ENCODE measurements at regions not wholly inside any gene's neighbourhood (a gene's known extent, or its start where the extent isn't known, plus 50 kb on each side); places are given as distances from the start of the nearest gene placed in this dataset.

DNA sequence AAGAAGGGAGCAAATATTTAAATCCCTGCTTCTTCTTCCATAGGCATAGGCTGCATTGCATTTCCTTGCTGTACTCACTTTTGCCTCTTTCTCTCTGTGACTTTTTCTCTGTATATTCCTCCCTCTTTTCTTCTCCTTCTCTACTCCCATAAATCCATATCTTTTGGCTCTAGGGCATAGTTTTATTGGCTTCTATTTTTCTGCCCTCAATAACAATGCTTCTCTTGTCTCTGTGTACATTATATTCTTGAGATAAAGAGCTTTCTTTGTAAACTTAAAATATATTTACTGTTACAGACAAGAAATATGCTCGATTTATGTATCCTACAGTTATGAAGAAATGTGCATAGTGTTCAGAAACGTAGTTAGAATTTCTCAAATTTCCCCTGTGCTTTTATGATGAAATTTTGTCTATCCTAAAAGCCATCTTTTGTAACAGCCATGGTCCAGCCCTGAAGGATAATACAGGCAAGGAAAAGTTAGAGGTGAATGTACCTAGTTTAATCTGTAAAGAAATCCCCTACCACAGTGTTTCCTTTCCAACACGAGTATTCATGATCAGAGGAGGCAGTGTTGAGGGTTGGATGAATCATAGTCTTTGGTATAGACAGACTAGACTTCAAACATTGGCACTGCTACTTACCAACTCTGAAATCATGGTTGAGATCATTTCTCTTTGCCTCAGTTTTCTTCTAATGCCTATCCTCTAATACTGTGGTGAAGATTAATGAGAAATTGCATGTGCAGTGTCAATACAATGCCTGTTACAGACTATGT lies 173.3 kb upstream of the FAR2 start:
- Histone ChIP-seq H3K36me3 (ENCODE audit: insufficient read depth, low read length) (no peaks in the 10 kb centered on the region), H3K79me2 (ENCODE audit: low read length) (no peaks in the 10 kb centered on the region), H3K4me3 (ENCODE audit: low read length) (no peak overlapping the region), H3K9me3 (ENCODE audit: low read length) (no peaks in the 10 kb centered on the region), H3K9me2 (replicated peaks; ENCODE audit: insufficient read depth, low read length) (0 out of 2 replicates have a peak, but pooled peaks cover 2% of the 10 kb centered on the region), H3K9ac (ENCODE audit: low read length) (no peak overlapping the region), H3K4me1 (ENCODE audit: low read length) (no peaks in the 10 kb centered on the region), H3K4me2 (ENCODE audit: low read depth, low read length, poor library complexity, severe bottlenecking) (no peak overlapping the region), H2AFZ (ENCODE audit: low read length) (no peak overlapping the region), H3K27ac (ENCODE audit: low read length) (no peak overlapping the region), H3K27me3 (ENCODE audit: low read length) (no peaks in the 10 kb centered on the region), H4K20me1 (ENCODE audit: insufficient read depth, low read depth, low read length) (no peaks in the 10 kb centered on the region)
- DNase-seq = no peak

DNA sequence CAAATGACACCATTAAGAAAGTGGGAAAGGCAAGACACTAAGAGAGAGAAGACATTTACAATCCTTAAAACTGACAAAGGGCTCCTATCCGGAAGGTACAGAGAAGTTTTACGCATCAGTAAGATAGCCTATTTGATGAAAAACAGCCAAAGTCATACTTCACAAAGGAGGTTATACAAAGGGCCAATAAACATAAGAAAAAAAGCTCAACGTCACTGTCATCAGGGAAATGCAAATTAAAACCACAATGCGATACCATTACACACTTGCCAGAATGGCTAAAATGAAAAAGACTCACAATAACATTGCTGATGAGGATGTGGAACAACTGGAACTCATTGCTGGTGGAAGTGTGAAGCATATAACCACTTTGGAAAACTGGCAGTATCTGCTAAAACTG lies 168.6 kb upstream of the FAR2 start:
- H3K4me3 ChIP-seq (ENCODE audit: low read length) = no peak overlapping the region
- H3K9me2 ChIP-seq (replicated peaks; ENCODE audit: insufficient read depth, low read length) = 0 out of 2 replicates have a peak, but pooled peaks cover 2% of the 10 kb centered on the region
- no peak overlapping the region for H3K4me2 ChIP-seq (ENCODE audit: low read depth, low read length, poor library complexity, severe bottlenecking)
- no peaks in the 10 kb centered on the region for H3K36me3 ChIP-seq (ENCODE audit: insufficient read depth, low read length)
- DNase-seq = no peak
- H3K9ac ChIP-seq (ENCODE audit: low read length) = no peak overlapping the region
- H3K27ac ChIP-seq (ENCODE audit: low read length) = no peak overlapping the region
- H4K20me1 ChIP-seq (ENCODE audit: insufficient read depth, low read depth, low read length) = no peaks in the 10 kb centered on the region
- H2AFZ ChIP-seq (ENCODE audit: low read length) = no peak overlapping the region
- no peaks in the 10 kb centered on the region for H3K79me2 ChIP-seq (ENCODE audit: low read length)
- no peaks in the 10 kb centered on the region for H3K27me3 ChIP-seq (ENCODE audit: low read length)
- H3K4me1 ChIP-seq (ENCODE audit: low read length) = no peaks in the 10 kb centered on the region
- no peaks in the 10 kb centered on the region for H3K9me3 ChIP-seq (ENCODE audit: low read length)

DNA sequence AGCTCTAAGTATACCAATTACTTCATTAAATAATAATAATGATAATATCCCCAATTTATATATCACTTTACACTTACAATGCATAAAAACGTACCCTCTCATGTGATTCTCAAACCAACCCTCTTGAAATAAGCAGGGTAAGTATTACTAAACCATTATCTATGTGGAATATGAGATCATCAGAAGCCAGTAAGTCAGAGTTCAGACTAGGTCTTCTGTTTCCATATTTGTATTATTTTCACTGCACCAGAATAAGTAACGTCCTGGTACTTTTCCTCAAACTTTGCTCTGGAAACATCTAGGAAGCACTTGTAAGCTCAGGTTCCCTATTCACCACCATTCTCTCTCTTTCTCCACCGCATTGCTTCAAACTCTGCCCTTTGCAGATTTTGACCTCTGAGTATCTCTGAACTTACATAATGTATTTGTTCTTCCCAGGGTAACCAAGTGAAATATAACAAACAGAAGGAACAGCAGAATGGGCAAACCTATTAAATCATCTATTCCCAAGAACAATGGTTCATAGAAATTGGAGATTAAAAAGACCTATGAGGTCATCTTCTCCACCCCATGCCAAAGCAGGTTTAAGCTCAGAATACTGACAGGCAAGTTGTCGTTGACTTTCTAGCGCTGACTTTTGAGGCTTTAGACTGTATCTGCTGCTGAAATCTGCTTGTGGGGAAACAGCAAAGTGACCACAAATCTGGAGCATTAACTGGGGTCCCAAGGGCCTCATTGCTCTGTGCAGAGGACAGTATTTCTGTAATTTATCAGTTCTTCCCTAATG lies 161.3 kb upstream of the FAR2 start:
- no peaks in the 10 kb centered on the region for H3K27me3 ChIP-seq (ENCODE audit: low read length)

DNA sequence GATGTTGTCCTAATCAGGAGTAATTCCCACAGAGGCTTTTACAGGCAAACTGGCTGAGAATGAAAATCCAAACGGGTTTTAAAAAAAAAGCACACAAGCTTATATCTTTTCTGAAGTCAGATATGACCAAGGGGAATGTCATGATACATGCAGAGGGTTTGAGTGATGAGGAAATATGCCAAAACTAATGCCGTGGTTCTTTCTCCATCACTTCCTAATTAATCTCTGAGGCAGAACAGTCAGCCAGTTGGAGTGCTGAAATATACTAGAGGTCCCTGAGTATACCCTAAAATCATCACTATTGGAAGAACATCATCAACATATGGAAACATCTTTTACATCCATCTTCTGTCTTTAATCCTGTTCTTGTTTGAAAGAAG lies 160.8 kb upstream of the FAR2 start:
- H3K4me2 ChIP-seq (ENCODE audit: low read depth, low read length, poor library complexity, severe bottlenecking) = no peak overlapping the region
- DNase-seq = no peak
- H3K36me3 ChIP-seq (ENCODE audit: insufficient read depth, low read length) = no peaks in the 10 kb centered on the region
- H3K9me3 ChIP-seq (ENCODE audit: low read length) = no peaks in the 10 kb centered on the region
- H3K4me3 ChIP-seq (ENCODE audit: low read length) = no peak overlapping the region
- H3K4me1 ChIP-seq (ENCODE audit: low read length) = no peaks in the 10 kb centered on the region
- H3K79me2 ChIP-seq (ENCODE audit: low read length) = no peaks in the 10 kb centered on the region
- H4K20me1 ChIP-seq (ENCODE audit: insufficient read depth, low read depth, low read length) = no peaks in the 10 kb centered on the region
- no peak overlapping the region for H3K27ac ChIP-seq (ENCODE audit: low read length)
- no peaks in the 10 kb centered on the region for H3K27me3 ChIP-seq (ENCODE audit: low read length)
- no peak overlapping the region for H3K9ac ChIP-seq (ENCODE audit: low read length)
- no peak overlapping the region for H2AFZ ChIP-seq (ENCODE audit: low read length)
- no peaks in the 10 kb centered on the region for H3K9me2 ChIP-seq (replicated peaks; ENCODE audit: insufficient read depth, low read length)

More for the DNA sequence above, 161.3 kb upstream of the FAR2 start:
- Histone ChIP-seq H3K9me2 (replicated peaks; ENCODE audit: insufficient read depth, low read length) (no peaks in the 10 kb centered on the region), H3K4me2 (ENCODE audit: low read depth, low read length, poor library complexity, severe bottlenecking) (no peak overlapping the region), H3K4me3 (ENCODE audit: low read length) (no peak overlapping the region), H3K9ac (ENCODE audit: low read length) (no peak overlapping the region), H3K36me3 (ENCODE audit: insufficient read depth, low read length) (no peaks in the 10 kb centered on the region), H4K20me1 (ENCODE audit: insufficient read depth, low read depth, low read length) (no peaks in the 10 kb centered on the region), H3K27ac (ENCODE audit: low read length) (no peak overlapping the region), H3K9me3 (ENCODE audit: low read length) (no peaks in the 10 kb centered on the region), H3K4me1 (ENCODE audit: low read length) (no peaks in the 10 kb centered on the region), H3K79me2 (ENCODE audit: low read length) (no peaks in the 10 kb centered on the region), H2AFZ (ENCODE audit: low read length) (no peak overlapping the region)
- DNase-seq = no peak

DNA sequence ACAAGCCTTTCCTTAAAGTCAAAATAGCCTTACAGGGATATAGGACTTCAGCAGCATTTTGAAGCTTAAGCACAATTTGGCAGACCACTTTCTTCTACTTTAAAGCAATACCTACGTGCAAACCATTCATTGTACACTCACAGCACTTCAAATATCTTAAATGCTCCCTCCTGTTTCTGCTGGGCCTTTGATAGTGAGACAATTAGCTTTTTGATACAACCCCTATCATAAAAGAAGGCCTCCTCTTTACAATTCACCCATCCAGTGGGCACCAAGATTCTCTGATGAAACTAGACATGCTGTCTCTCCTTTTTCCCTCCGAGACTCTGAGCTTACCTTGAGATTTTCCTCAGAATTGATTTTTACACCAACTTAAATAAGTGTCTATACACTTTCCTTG lies 157.5 kb upstream of the FAR2 start:
- DNase-seq = no peak
- H3K4me2 ChIP-seq (ENCODE audit: low read depth, low read length, poor library complexity, severe bottlenecking) = no peak overlapping the region

DNA sequence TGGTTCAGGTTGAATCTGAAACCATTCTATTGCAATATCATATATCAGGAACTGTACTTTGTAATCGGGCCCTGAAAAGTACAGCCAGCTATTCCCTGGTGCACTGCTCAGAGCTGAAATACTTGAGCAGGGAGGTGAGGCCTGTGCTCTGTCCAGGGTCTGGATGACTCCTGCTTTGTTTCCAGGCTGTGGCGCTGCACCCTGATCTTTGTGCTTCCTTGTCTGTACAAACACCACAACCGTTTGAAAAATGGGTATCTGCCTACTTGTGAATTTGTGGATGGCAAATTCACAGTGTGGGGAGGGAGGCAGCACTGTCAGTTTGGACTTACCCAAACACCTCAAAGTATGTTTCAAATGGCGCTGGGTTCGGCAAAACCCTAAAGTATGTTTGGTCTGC lies 155.4 kb upstream of the FAR2 start:
- Histone ChIP-seq H3K4me1 (ENCODE audit: low read length) (no peaks in the 10 kb centered on the region), H3K4me2 (ENCODE audit: low read depth, low read length, poor library complexity, severe bottlenecking) (no peak overlapping the region), H3K36me3 (ENCODE audit: insufficient read depth, low read length) (no peaks in the 10 kb centered on the region), H2AFZ (ENCODE audit: low read length) (no peak overlapping the region), H3K9me2 (replicated peaks; ENCODE audit: insufficient read depth, low read length) (no peaks in the 10 kb centered on the region), H3K27ac (ENCODE audit: low read length) (no peak overlapping the region), H3K27me3 (ENCODE audit: low read length) (no peaks in the 10 kb centered on the region), H3K4me3 (ENCODE audit: low read length) (no peak overlapping the region), H4K20me1 (ENCODE audit: insufficient read depth, low read depth, low read length) (no peaks in the 10 kb centered on the region), H3K9ac (ENCODE audit: low read length) (no peak overlapping the region), H3K79me2 (ENCODE audit: low read length) (no peaks in the 10 kb centered on the region), H3K9me3 (ENCODE audit: low read length) (no peaks in the 10 kb centered on the region)
- DNase-seq = no peak

More for the DNA sequence above, 157.5 kb upstream of the FAR2 start:
- H3K4me1 ChIP-seq (ENCODE audit: low read length) = no peaks in the 10 kb centered on the region
- no peak overlapping the region for H3K27ac ChIP-seq (ENCODE audit: low read length)
- H3K36me3 ChIP-seq (ENCODE audit: insufficient read depth, low read length) = no peaks in the 10 kb centered on the region
- no peak overlapping the region for H3K4me3 ChIP-seq (ENCODE audit: low read length)
- no peaks in the 10 kb centered on the region for H3K79me2 ChIP-seq (ENCODE audit: low read length)
- no peak overlapping the region for H2AFZ ChIP-seq (ENCODE audit: low read length)
- no peaks in the 10 kb centered on the region for H3K27me3 ChIP-seq (ENCODE audit: low read length)
- H3K9ac ChIP-seq (ENCODE audit: low read length) = no peak overlapping the region
- no peaks in the 10 kb centered on the region for H3K9me3 ChIP-seq (ENCODE audit: low read length)
- H3K9me2 ChIP-seq (replicated peaks; ENCODE audit: insufficient read depth, low read length) = no peaks in the 10 kb centered on the region
- no peaks in the 10 kb centered on the region for H4K20me1 ChIP-seq (ENCODE audit: insufficient read depth, low read depth, low read length)

DNA sequence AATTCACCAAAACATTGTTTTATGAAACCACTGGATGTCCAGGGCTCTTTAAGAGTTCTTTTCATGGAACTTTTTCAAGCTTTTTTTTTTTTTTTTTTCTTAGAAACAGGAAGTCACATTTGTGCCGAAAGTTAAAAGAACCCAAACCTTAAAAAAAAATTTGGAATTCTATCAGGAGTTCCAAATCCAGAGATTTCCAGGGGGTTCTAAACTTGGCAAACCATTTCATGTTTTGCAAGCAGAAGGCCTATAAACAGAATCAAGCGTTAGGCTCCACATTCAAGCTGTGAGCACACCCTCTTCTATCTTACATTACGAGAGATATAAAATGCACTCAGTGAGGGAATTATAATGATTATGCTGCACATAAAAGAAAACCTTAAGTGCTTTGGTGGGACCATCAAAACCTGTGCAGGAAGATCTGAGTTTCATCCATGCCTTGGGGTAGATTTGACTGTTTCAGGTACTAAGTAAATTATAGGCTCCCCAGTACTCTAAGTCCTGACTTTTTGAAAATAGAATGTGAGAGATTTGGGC lies 154.8 kb upstream of the FAR2 start:
- no peak overlapping the region for H3K27ac ChIP-seq (ENCODE audit: low read length)
- H3K4me3 ChIP-seq (ENCODE audit: low read length) = no peak overlapping the region
- H3K9me3 ChIP-seq (ENCODE audit: low read length) = no peaks in the 10 kb centered on the region
- H3K27me3 ChIP-seq (ENCODE audit: low read length) = no peaks in the 10 kb centered on the region
- H3K79me2 ChIP-seq (ENCODE audit: low read length) = no peaks in the 10 kb centered on the region
- H3K9ac ChIP-seq (ENCODE audit: low read length) = no peak overlapping the region
- no peaks in the 10 kb centered on the region for H3K4me1 ChIP-seq (ENCODE audit: low read length)
- no peaks in the 10 kb centered on the region for H4K20me1 ChIP-seq (ENCODE audit: insufficient read depth, low read depth, low read length)
- no peak overlapping the region for H2AFZ ChIP-seq (ENCODE audit: low read length)
- no peak overlapping the region for H3K4me2 ChIP-seq (ENCODE audit: low read depth, low read length, poor library complexity, severe bottlenecking)
- no peaks in the 10 kb centered on the region for H3K36me3 ChIP-seq (ENCODE audit: insufficient read depth, low read length)
- no peaks in the 10 kb centered on the region for H3K9me2 ChIP-seq (replicated peaks; ENCODE audit: insufficient read depth, low read length)
- DNase-seq = no peak

DNA sequence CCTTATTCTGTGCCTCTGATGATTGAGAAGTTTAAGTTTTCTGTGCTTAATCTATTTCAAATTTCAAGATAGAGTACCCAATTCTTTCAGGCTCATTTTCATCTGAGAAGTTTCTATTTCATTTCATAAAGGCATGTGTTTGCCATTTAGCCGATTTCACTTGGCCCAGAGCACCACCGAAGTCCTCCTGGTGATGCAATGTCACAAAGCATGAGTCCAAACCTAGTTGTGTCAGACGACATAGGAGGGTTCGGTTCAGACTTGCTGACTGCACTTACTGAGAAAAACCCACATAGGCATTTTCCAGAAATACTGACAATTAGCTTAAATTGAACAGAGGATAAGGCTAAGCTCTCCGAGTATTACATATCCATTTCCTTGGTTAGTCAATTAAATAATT lies 152.4 kb upstream of the FAR2 start:
- Histone ChIP-seq H3K4me2 (ENCODE audit: low read depth, low read length, poor library complexity, severe bottlenecking) (no peak overlapping the region), H3K27ac (ENCODE audit: low read length) (no peak overlapping the region), H3K36me3 (ENCODE audit: insufficient read depth, low read length) (no peaks in the 10 kb centered on the region), H3K4me3 (ENCODE audit: low read length) (no peak overlapping the region), H4K20me1 (ENCODE audit: insufficient read depth, low read depth, low read length) (no peaks in the 10 kb centered on the region), H2AFZ (ENCODE audit: low read length) (no peak overlapping the region), H3K4me1 (ENCODE audit: low read length) (no peaks in the 10 kb centered on the region), H3K9me3 (ENCODE audit: low read length) (no peaks in the 10 kb centered on the region), H3K79me2 (ENCODE audit: low read length) (no peaks in the 10 kb centered on the region), H3K9me2 (replicated peaks; ENCODE audit: insufficient read depth, low read length) (no peaks in the 10 kb centered on the region), H3K9ac (ENCODE audit: low read length) (no peak overlapping the region), H3K27me3 (ENCODE audit: low read length) (no peaks in the 10 kb centered on the region)
- no peak for DNase-seq

Measured in Karpas-422 (cell line).